ENCODE measurements at regions not wholly inside any gene's neighbourhood (a gene's known extent, or its start where the extent isn't known, plus 50 kb on each side); places are given as distances from the start of the nearest gene placed in this dataset.

DNA sequence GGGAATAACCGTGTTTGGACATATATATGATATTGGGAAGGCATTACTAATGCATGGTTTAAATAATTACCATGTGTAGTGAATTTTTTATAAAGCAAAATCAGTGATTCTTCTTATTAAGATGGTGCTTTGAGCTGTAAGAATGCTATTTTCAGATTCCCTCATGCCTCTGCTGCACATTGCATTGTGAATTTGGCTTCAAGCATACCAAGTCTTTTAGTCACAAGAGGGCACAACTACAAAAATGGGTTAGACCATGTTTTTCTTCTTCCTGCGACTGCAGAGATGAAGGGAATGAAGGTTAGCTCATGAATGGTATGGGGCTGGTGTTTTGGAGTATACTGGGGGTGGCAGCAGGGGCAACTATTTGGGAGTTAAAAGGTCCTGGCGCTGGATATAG lies 320.1 kb downstream of the SLC4A3 start:
- TF ChIP-seq, protein P1, sequence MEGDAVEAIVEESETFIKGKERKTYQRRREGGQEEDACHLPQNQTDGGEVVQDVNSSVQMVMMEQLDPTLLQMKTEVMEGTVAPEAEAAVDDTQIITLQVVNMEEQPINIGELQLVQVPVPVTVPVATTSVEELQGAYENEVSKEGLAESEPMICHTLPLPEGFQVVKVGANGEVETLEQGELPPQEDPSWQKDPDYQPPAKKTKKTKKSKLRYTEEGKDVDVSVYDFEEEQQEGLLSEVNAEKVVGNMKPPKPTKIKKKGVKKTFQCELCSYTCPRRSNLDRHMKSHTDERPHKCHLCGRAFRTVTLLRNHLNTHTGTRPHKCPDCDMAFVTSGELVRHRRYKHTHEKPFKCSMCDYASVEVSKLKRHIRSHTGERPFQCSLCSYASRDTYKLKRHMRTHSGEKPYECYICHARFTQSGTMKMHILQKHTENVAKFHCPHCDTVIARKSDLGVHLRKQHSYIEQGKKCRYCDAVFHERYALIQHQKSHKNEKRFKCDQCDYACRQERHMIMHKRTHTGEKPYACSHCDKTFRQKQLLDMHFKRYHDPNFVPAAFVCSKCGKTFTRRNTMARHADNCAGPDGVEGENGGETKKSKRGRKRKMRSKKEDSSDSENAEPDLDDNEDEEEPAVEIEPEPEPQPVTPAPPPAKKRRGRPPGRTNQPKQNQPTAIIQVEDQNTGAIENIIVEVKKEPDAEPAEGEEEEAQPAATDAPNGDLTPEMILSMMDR (IDR thresholded peaks at IDR 0.05; ENCODE audit: control insufficient read depth, extremely low read depth, insufficient read depth) = no peak
- no peak overlapping the region for H3K4me3 ChIP-seq (ENCODE audit: low read depth, low read length)
- no peak for DNase-seq (ENCODE audit: low read depth)

DNA sequence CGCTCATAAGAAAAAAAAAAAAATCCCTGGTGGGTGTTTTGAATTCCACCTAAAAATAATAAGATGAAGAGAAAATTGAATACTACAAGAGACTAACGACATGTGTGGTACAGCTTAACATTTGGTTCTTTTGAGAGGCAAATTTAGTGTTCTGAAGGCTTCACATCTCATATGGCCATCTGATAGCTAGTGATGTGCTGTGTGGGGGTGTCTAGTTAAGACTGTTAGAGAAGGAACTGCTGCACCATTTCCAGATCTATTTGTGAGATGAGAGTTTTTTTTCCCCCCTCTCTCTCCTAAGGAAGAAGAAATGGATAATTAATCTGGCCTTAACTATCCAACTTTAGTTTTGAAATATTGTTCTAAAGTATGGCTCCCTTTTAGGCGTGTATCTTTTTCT lies 321.6 kb downstream of the SLC4A3 start:
- no peak overlapping the region for H3K4me3 ChIP-seq (ENCODE audit: low read depth, low read length)
- DNase-seq (ENCODE audit: low read depth) = no peak
- TF ChIP-seq, protein P1 (IDR thresholded peaks at IDR 0.05; ENCODE audit: control insufficient read depth, extremely low read depth, insufficient read depth) = no peak

DNA sequence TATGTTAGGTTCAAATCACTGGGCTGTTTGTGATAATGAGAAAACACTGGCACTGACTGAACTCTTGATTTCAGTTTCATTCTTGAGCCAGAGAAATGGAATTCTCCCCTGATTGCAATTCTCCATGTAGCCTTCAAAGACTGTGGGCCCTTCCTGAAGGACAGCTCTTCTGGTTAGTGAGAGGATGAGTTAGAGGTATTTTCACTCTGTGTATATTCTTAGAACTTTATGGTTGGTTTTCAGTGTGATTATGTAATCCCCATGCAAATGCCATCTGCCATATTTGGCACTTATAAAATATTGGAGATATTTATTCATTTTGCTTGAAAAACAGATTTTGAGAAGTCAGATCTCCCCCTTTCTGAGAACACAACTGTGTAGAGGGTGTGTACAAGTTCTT lies 323.7 kb downstream of the SLC4A3 start:
- TF ChIP-seq, protein P1 (IDR thresholded peaks at IDR 0.05; ENCODE audit: control insufficient read depth, extremely low read depth, insufficient read depth) = no peak
- no peak overlapping the region for H3K4me3 ChIP-seq (ENCODE audit: low read depth, low read length)
- no peak for DNase-seq (ENCODE audit: low read depth)

DNA sequence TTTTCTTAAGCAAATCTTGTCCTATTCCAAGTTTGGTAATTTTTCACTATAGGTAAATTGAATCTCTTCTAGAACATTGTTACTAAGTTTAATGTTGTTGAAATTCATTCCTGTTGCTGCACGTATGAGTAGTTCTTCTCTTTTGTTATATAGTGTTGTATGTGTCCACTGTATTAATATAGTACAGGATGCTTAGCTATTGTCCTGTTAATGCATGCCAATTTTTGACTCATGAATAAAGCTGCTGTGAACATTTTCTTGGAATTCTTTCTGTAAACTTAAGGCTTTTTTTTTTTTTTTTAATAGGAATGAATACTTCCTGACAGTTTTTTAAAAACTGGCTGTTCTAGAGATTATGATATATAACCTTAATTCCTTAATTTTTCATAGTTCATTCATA lies 326.9 kb downstream of the SLC4A3 start:
- H3K4me3 ChIP-seq (ENCODE audit: low read depth, low read length) = no peak overlapping the region
- no peak for DNase-seq (ENCODE audit: low read depth)
- TF ChIP-seq, protein P1 (IDR thresholded peaks at IDR 0.05; ENCODE audit: control insufficient read depth, extremely low read depth, insufficient read depth) = no peak

DNA sequence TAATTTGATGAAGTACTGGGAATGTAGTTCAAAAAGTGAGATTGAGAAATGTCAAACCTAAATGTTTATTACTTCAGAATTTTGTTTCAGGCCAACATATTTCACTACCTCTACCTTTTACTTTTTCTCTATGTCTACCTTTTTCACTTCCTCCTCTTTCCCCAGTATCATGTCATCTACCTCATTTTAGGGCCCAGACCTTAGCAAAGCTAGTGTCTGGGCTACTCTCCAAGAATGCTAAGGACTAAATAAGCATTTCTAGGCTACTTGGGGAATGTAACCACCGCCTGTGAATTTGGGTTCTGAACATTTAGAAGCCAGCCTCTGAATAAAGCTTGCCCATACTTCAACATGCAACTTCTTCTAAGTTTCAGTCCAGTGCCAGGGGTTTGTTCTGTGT lies 330.4 kb downstream of the SLC4A3 start:
- no peak for DNase-seq (ENCODE audit: low read depth)
- TF ChIP-seq, protein P1 (IDR thresholded peaks at IDR 0.05; ENCODE audit: control insufficient read depth, extremely low read depth, insufficient read depth) = no peak

DNA sequence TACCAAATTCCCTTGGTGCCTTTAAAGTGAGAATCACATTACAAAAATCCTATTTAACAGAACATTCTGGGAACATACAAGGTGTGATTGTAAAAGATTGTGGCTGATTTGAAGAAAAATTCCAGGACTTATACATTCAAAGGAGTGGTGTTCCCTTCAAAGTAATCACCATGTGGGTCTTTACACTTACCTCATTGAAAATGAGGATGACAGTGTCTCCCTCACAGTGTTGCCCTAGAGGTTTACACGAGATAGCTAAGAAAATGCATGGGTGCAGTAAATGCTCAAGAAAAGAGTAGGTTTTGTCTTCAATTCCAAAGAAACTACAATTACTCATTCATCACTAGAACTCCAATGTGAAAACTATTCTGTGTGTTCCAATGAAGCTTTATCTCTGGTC lies 331.5 kb downstream of the SLC4A3 start:
- TF ChIP-seq, protein P1 (IDR thresholded peaks at IDR 0.05; ENCODE audit: control insufficient read depth, extremely low read depth, insufficient read depth) = no peak
- H3K4me3 ChIP-seq (ENCODE audit: low read depth, low read length) = no peak overlapping the region
- DNase-seq (ENCODE audit: low read depth) = no peak

More for the DNA sequence above, 330.4 kb downstream of the SLC4A3 start:
- H3K4me3 ChIP-seq (ENCODE audit: low read depth, low read length) = no peak overlapping the region

DNA sequence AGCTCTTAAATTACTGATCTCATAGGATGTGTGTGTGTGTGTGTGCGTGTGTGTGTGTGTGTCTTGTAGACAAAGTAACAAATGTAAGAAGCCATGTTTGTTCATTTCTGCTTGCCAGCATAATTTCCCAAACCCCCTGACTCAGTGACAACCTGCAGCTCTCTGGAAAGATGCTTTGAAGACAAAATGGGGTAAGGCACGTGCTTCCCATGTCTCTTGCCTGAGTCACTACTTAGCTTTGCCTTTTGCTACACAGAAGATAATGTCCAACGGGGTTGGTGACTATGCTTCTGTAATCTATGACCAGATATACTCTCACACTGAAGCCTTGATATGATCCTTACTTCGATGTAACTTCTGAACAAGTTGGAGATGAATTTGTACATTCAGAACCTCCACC lies 332.0 kb downstream of the SLC4A3 start:
- TF ChIP-seq, protein P1 (IDR thresholded peaks at IDR 0.05; ENCODE audit: control insufficient read depth, extremely low read depth, insufficient read depth) = no peak
- DNase-seq (ENCODE audit: low read depth) = no peak
- no peak overlapping the region for H3K4me3 ChIP-seq (ENCODE audit: low read depth, low read length)

Data from LNCaP clone FGC (cell line).